ENCODE measurements at regions not wholly inside any gene's neighbourhood (a gene's known extent, or its start where the extent isn't known, plus 50 kb on each side); places are given as distances from the start of the nearest gene placed in this dataset.

DNA sequence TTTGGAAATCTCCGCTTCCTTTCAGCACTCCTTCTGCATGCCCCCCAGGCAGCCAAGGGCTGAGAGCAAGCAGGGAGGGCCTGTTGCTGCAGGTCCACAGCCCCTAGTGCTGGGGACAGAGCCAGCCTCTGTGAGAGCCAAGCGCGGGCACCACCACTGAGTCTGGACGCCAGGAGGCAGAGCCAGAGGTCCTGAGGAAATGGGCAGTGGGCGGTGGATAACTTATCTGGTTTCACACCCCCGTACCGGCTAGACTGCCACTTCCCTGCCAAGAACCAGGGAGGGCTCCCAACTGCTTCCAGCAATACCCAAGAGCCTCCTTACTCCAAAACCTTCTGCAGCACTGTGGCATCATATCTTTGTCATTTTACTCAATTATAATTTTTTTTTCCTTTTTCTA lies 141.6 kb upstream of the IGF1R start:
- TF ChIP-seq, protein P1, sequence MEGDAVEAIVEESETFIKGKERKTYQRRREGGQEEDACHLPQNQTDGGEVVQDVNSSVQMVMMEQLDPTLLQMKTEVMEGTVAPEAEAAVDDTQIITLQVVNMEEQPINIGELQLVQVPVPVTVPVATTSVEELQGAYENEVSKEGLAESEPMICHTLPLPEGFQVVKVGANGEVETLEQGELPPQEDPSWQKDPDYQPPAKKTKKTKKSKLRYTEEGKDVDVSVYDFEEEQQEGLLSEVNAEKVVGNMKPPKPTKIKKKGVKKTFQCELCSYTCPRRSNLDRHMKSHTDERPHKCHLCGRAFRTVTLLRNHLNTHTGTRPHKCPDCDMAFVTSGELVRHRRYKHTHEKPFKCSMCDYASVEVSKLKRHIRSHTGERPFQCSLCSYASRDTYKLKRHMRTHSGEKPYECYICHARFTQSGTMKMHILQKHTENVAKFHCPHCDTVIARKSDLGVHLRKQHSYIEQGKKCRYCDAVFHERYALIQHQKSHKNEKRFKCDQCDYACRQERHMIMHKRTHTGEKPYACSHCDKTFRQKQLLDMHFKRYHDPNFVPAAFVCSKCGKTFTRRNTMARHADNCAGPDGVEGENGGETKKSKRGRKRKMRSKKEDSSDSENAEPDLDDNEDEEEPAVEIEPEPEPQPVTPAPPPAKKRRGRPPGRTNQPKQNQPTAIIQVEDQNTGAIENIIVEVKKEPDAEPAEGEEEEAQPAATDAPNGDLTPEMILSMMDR (IDR thresholded peaks at IDR 0.05; ENCODE audit: insufficient read depth, low read depth, low read length), result no peak
- TF ChIP-seq EZH2 (IDR thresholded peaks at IDR 0.05; ENCODE audit: insufficient read depth, low read length), result no peak
